GM19023 (cell line): ENCODE measurements at regions not wholly inside any gene's neighbourhood (a gene's known extent, or its start where the extent isn't known, plus 50 kb on each side); places are given as distances from the start of the nearest gene placed in this dataset.
A peak's percentile ranks its signal among the peaks of the same experiment; 100 is the strongest.

Experiments
- ATAC-seq: cut with Tn5 transposase; IDR thresholded peaks from one replicate; pipeline ENCODE4 v1.9.1; 2021; ENCODE audit warnings: mild to moderate bottlenecking, moderate library complexity; ENCODE audit not compliant: unreplicated experiment

- ATAC-seq = no peak
Measured at GRCh38 chr11:109998921-109999320, 94.3 kb upstream of the ZC3H12C start.

- peak; percentile 93 for ATAC-seq
Measured at GRCh38 chr11:110000031-110000502, 93.1 kb upstream of the ZC3H12C start.

GRCh38 chr11:110000850-110001249, 92.3 kb upstream of the ZC3H12C start:
- ATAC-seq = no peak

GRCh38 chr11:110003426-110003825, 89.8 kb upstream of the ZC3H12C start:
- ATAC-seq = no peak

- ATAC-seq = no peak
Measured at GRCh38 chr11:110011595-110011994, 81.6 kb upstream of the ZC3H12C start.

- no peak for ATAC-seq
Measured at GRCh38 chr11:110015695-110016094, 77.5 kb upstream of the ZC3H12C start.

- no peak for ATAC-seq
Measured at GRCh38 chr11:110019675-110020074, 73.5 kb upstream of the ZC3H12C start.

- ATAC-seq = no peak
Measured at GRCh38 chr11:110022548-110022947, 70.6 kb upstream of the ZC3H12C start.

GRCh38 chr11:110023711-110024110, 69.5 kb upstream of the ZC3H12C start:
- ATAC-seq = no peak

- peak; percentile 90 for ATAC-seq
Measured at GRCh38 chr11:110026858-110027626, 66.2 kb upstream of the ZC3H12C start.

- ATAC-seq = peak; percentile 55
Measured at GRCh38 chr11:110027627-110028371, 65.4 kb upstream of the ZC3H12C start.

- ATAC-seq = no peak
Measured at GRCh38 chr11:110028921-110029320, 64.3 kb upstream of the ZC3H12C start.

- no peak for ATAC-seq
Measured at GRCh38 chr11:110029714-110030113, 63.5 kb upstream of the ZC3H12C start.

GRCh38 chr11:110031171-110031570, 62.0 kb upstream of the ZC3H12C start:
- ATAC-seq = no peak

- no peak for ATAC-seq
Measured at GRCh38 chr11:110032259-110032658, 60.9 kb upstream of the ZC3H12C start.

GRCh38 chr11:110032957-110033570, 60.1 kb upstream of the ZC3H12C start:
- ATAC-seq = no peak

GRCh38 chr11:110034806-110035205, 58.4 kb upstream of the ZC3H12C start:
- no peak for ATAC-seq

GRCh38 chr11:110035357-110035756, 57.8 kb upstream of the ZC3H12C start:
- no peak for ATAC-seq

GRCh38 chr11:110038201-110038600, 55.0 kb upstream of the ZC3H12C start:
- ATAC-seq = no peak
